ENCODE measurements at regions not wholly inside any gene's neighbourhood (a gene's known extent, or its start where the extent isn't known, plus 50 kb on each side); places are given as distances from the start of the nearest gene placed in this dataset.

GRCh38 chr1:239170828-239171227 is 215.5 kb upstream of the CHRM3 start:
- Histone ChIP-seq H3K9me3 (ENCODE audit: insufficient read depth, low read depth, low read length) (no peaks in the 10 kb centered on the region), H3K4me1 (ENCODE audit: insufficient read depth, low read length) (no peaks in the 10 kb centered on the region), H3K4me3 (ENCODE audit: low read length) (no peak overlapping the region), H3K9ac (ENCODE audit: low read depth, low read length) (no peak overlapping the region), H3K27ac (ENCODE audit: low read depth, low read length) (no peak overlapping the region), H3K27me3 (ENCODE audit: insufficient read depth, low read length) (no peaks in the 10 kb centered on the region), H3K36me3 (ENCODE audit: insufficient read depth, low read length) (no peaks in the 10 kb centered on the region)

- Histone ChIP-seq H3K4me1 (ENCODE audit: insufficient read depth, low read length) (no peaks in the 10 kb centered on the region), H3K36me3 (ENCODE audit: insufficient read depth, low read length) (no peaks in the 10 kb centered on the region), H3K27ac (ENCODE audit: low read depth, low read length) (no peak overlapping the region), H3K27me3 (ENCODE audit: insufficient read depth, low read length) (no peaks in the 10 kb centered on the region), H3K4me3 (ENCODE audit: low read length) (no peak overlapping the region), H3K9me3 (ENCODE audit: insufficient read depth, low read depth, low read length) (no peaks in the 10 kb centered on the region), H3K9ac (ENCODE audit: low read depth, low read length) (no peak overlapping the region)
- 91% methylated on average over 1 of the region's 1 CpG for WGBS
Observed at GRCh38 chr1:239169276-239169675, 217.1 kb upstream of the CHRM3 start.

DNA sequence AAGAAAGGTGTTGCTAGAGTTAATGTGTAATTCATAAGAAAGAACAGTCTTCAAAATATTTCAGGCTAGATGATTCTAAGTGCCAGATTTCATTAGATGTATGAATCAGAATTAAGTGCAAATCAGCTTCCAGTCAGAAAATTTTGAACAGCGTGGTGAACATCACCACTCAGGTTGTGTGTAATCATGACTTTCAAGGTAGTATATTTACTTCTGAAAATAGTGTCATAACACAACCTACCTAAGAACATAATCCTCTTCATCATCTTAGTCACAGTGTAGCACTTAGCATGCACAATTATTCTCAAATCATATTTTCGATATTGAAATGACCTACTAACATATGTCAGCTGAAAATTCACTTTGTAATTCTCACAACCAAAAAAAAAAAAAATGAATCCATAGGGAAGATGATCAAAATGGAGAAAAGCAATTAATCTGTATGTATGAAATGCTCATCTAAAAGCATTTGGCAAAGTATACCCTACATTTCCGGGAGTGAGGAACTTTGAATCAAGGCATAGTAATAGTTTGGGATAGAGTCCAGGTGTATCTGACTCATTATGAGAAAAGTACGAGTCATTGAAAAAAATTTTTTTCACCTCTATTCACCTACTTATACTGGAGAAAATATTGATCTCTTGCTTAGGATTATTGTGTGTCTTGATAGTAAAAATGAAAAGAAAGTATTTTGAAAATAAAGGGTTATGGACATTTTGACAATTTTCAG is 221.8 kb upstream of the CHRM3 start:
- Histone ChIP-seq H3K27ac (ENCODE audit: low read depth, low read length) (no peak overlapping the region), H3K4me3 (ENCODE audit: low read length) (no peak overlapping the region), H3K27me3 (ENCODE audit: insufficient read depth, low read length) (no peaks in the 10 kb centered on the region), H3K9ac (ENCODE audit: low read depth, low read length) (no peak overlapping the region), H3K4me1 (ENCODE audit: insufficient read depth, low read length) (no peaks in the 10 kb centered on the region), H3K36me3 (ENCODE audit: insufficient read depth, low read length) (no peaks in the 10 kb centered on the region), H3K9me3 (ENCODE audit: insufficient read depth, low read depth, low read length) (no peaks in the 10 kb centered on the region)
- WGBS = 93% methylated on average over 3 of the region's 4 CpGs

DNA sequence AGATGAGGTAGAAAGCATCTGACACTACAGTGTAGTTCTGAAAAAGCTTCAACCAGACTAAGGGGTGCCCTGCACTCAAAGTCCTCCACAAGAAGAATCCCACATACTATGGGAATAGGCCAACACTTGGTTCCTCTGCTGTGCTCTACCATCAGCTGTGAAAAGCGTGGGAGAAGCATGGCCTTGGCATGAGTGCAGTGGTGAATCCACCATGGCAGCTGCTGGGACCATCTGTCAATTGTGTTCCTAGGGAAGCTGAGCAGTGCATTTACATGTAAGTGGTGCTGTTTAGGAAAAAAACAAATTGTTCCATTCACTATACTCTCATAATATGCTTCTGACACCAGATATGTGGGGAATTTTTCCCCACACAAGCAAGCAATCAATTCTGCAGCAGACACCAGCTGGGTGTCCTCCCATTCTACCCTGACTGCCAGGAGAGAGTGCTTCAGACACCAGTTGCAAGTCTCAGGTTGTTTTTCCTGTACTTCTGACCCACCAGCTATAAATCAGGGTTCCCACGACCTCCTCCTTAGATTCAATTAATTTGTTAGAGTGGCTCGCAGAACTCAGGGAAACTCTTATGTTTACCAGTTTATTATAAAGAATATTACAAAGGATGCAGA is 230.8 kb upstream of the CHRM3 start:
- no peaks in the 10 kb centered on the region for H3K4me1 ChIP-seq (ENCODE audit: insufficient read depth, low read length)
- no peak overlapping the region for H3K4me3 ChIP-seq (ENCODE audit: low read length)
- 90% methylated on average over 1 of the region's 3 CpGs for WGBS
- H3K9me3 ChIP-seq (ENCODE audit: insufficient read depth, low read depth, low read length) = no peaks in the 10 kb centered on the region
- H3K36me3 ChIP-seq (ENCODE audit: insufficient read depth, low read length) = no peaks in the 10 kb centered on the region
- no peaks in the 10 kb centered on the region for H3K27me3 ChIP-seq (ENCODE audit: insufficient read depth, low read length)
- H3K9ac ChIP-seq (ENCODE audit: low read depth, low read length) = no peak overlapping the region
- no peak overlapping the region for H3K27ac ChIP-seq (ENCODE audit: low read depth, low read length)

- H3K36me3 ChIP-seq (ENCODE audit: insufficient read depth, low read length) = no peaks in the 10 kb centered on the region
- H3K27me3 ChIP-seq (ENCODE audit: insufficient read depth, low read length) = no peaks in the 10 kb centered on the region
- no peak overlapping the region for H3K4me3 ChIP-seq (ENCODE audit: low read length)
- H3K9me3 ChIP-seq (ENCODE audit: insufficient read depth, low read depth, low read length) = no peaks in the 10 kb centered on the region
- no peak overlapping the region for H3K27ac ChIP-seq (ENCODE audit: low read depth, low read length)
- 88% methylated on average over 2 of the region's 2 CpGs for WGBS
- peaks cover 7% of the 10 kb centered on the region; the same call in 1 of the 2 replicates for H3K4me1 ChIP-seq (ENCODE audit: insufficient read depth, low read length)
- H3K9ac ChIP-seq (ENCODE audit: low read depth, low read length) = no peak overlapping the region
Observed at GRCh38 chr1:239151937-239152336, 234.4 kb upstream of the CHRM3 start.

GRCh38 chr1:239140968-239141367 is 245.4 kb upstream of the CHRM3 start:
- H3K9me3 ChIP-seq (ENCODE audit: insufficient read depth, low read depth, low read length) = 0 out of 2 replicates have a peak, but pooled peaks cover 1% of the 10 kb centered on the region
- H3K36me3 ChIP-seq (ENCODE audit: insufficient read depth, low read length) = no peaks in the 10 kb centered on the region
- H3K27ac ChIP-seq (ENCODE audit: low read depth, low read length) = no peak overlapping the region
- H3K9ac ChIP-seq (ENCODE audit: low read depth, low read length) = no peak overlapping the region
- 94% methylated on average over 4 of the region's 4 CpGs for WGBS
- H3K27me3 ChIP-seq (ENCODE audit: insufficient read depth, low read length) = no peaks in the 10 kb centered on the region
- H3K4me3 ChIP-seq (ENCODE audit: low read length) = no peak overlapping the region
- H3K4me1 ChIP-seq (ENCODE audit: insufficient read depth, low read length) = peaks cover 10% of the 10 kb centered on the region; the same call in 1 of the 2 replicates

DNA sequence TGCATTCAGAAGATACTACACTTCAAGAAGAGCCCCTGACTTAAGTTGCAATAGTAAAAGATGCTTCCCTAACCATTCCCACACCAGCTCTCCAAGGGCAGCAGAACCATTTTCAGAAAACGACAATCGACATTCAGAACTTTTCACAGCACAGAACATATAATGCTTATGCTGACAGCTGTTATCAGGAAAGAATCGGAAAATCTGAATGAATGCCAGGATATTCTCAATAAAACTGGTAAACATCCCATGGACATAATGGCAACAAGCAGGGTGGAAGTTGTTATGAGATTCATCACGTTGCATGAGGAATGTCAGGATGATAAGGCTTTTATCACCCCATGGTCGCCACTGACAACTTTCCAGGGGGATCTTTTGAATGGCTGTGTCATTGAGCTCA is 246.6 kb upstream of the CHRM3 start:
- 0 out of 2 replicates have a peak, but pooled peaks cover 7% of the 10 kb centered on the region for H3K9me3 ChIP-seq (ENCODE audit: insufficient read depth, low read depth, low read length)
- H3K9ac ChIP-seq (ENCODE audit: low read depth, low read length) = no peak overlapping the region
- peaks cover 10% of the 10 kb centered on the region; the same call in 1 of the 2 replicates for H3K4me1 ChIP-seq (ENCODE audit: insufficient read depth, low read length)
- no peak overlapping the region for H3K27ac ChIP-seq (ENCODE audit: low read depth, low read length)
- H3K27me3 ChIP-seq (ENCODE audit: insufficient read depth, low read length) = no peaks in the 10 kb centered on the region
- no peak overlapping the region for H3K4me3 ChIP-seq (ENCODE audit: low read length)
- H3K36me3 ChIP-seq (ENCODE audit: insufficient read depth, low read length) = no peaks in the 10 kb centered on the region
- 94% methylated on average over 5 of the region's 5 CpGs for WGBS

GRCh38 chr1:239128541-239128940 is 257.8 kb upstream of the CHRM3 start:
- Histone ChIP-seq H3K9me3 (ENCODE audit: insufficient read depth, low read depth, low read length) (no peaks in the 10 kb centered on the region), H3K27me3 (ENCODE audit: insufficient read depth, low read length) (no peaks in the 10 kb centered on the region), H3K4me1 (ENCODE audit: insufficient read depth, low read length) (peaks cover 28% of the 10 kb centered on the region), H3K36me3 (ENCODE audit: insufficient read depth, low read length) (no peaks in the 10 kb centered on the region), H3K27ac (ENCODE audit: low read depth, low read length) (no peak overlapping the region), H3K9ac (ENCODE audit: low read depth, low read length) (no peak overlapping the region), H3K4me3 (ENCODE audit: low read length) (no peak overlapping the region)
- 98% methylated on average over 3 of the region's 3 CpGs for WGBS

DNA sequence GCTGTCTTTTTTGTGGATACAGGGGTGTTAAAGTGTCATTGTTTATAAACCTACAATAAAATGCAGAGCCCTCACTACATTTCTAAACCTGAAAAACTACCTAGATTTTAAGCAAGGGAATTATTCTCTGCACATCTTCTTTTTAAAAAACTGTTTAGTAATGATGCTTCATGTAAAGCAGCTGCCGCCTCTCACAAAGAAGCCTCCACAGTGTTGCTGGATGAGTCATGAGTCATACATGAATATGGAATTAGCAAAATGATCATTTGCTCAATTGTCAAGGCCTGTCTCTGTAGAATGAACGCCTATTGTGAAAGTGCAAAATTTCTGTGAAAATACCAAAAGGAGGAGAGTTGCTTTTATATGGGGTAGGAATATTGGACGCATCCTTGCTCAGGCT is 259.5 kb upstream of the CHRM3 start:
- no peaks in the 10 kb centered on the region for H3K9me3 ChIP-seq (ENCODE audit: insufficient read depth, low read depth, low read length)
- H3K36me3 ChIP-seq (ENCODE audit: insufficient read depth, low read length) = no peaks in the 10 kb centered on the region
- H3K4me1 ChIP-seq (ENCODE audit: insufficient read depth, low read length) = peaks cover 31% of the 10 kb centered on the region
- H3K27ac ChIP-seq (ENCODE audit: low read depth, low read length) = 0 out of 2 replicates have a peak overlapping the region, but pooled peaks have one; percentile 10
- no peak overlapping the region for H3K4me3 ChIP-seq (ENCODE audit: low read length)
- no peaks in the 10 kb centered on the region for H3K27me3 ChIP-seq (ENCODE audit: insufficient read depth, low read length)
- no peak overlapping the region for H3K9ac ChIP-seq (ENCODE audit: low read depth, low read length)
- WGBS = 81% methylated on average over 2 of the region's 3 CpGs

DNA sequence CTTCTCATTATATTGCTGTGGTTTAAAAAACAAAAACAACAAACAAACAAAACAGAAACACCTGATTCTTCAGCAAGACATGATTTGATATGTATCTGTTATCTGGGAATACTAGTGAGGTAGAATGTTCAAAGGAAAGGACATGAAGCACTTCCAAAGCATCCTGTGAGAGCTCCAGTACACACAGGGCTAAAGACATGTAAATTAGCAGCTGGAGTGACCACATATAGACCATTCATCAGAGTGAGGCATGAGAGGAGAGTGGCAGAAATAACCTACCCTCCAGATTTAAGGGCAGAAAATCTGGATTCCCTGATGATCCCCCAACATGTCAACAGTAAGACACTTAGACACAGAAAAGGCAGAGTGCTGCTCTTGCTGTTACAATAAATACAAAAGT is 260.5 kb upstream of the CHRM3 start:
- H3K4me1 ChIP-seq (ENCODE audit: insufficient read depth, low read length) = peaks cover 35% of the 10 kb centered on the region
- no peak overlapping the region for H3K9ac ChIP-seq (ENCODE audit: low read depth, low read length)
- H3K9me3 ChIP-seq (ENCODE audit: insufficient read depth, low read depth, low read length) = 0 out of 2 replicates have a peak, but pooled peaks cover 2% of the 10 kb centered on the region
- no peak overlapping the region for H3K4me3 ChIP-seq (ENCODE audit: low read length)
- H3K27ac ChIP-seq (ENCODE audit: low read depth, low read length) = no peak overlapping the region; the same call in 1 of the 2 replicates
- no peaks in the 10 kb centered on the region for H3K36me3 ChIP-seq (ENCODE audit: insufficient read depth, low read length)
- no peaks in the 10 kb centered on the region for H3K27me3 ChIP-seq (ENCODE audit: insufficient read depth, low read length)

DNA sequence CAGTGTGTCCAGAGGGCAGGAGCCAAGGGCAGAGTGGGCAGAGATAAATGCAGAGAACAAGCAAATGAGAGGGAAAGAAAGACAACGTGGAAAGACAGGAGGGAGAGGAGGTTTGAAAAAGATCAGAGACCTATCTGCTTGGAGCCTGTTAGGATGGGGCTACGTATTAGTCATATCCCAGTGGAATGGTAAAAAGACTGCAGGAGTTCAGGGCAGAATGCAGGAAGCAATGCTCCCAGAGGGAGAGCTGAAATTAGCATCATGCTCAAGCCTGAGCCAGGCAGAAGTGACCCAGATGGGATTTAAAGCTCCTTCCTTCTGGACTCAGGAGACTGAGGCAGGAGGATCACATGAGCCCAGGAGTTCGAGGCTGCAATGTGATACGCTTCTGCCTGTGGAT is 261.3 kb upstream of the CHRM3 start:
- H3K9me3 ChIP-seq (ENCODE audit: insufficient read depth, low read depth, low read length) = 0 out of 2 replicates have a peak, but pooled peaks cover 2% of the 10 kb centered on the region
- WGBS = 59% methylated on average over 4 of the region's 4 CpGs
- H3K27ac ChIP-seq (ENCODE audit: low read depth, low read length) = peak overlapping the region; percentile 22; the same call in 1 of the 2 replicates
- no peaks in the 10 kb centered on the region for H3K36me3 ChIP-seq (ENCODE audit: insufficient read depth, low read length)
- H3K4me3 ChIP-seq (ENCODE audit: low read length) = no peak overlapping the region
- no peak overlapping the region for H3K9ac ChIP-seq (ENCODE audit: low read depth, low read length)
- H3K27me3 ChIP-seq (ENCODE audit: insufficient read depth, low read length) = no peaks in the 10 kb centered on the region
- peaks cover 44% of the 10 kb centered on the region for H3K4me1 ChIP-seq (ENCODE audit: insufficient read depth, low read length)

Data from HUES64 (cell line).